Skeletal muscle tissue (tissue), 3 donors: ENCODE measurements at regions not wholly inside any gene's neighbourhood (a gene's known extent, or its start where the extent isn't known, plus 50 kb on each side); places are given as distances from the start of the nearest gene placed in this dataset.

Source experiments
- H3K27ac ChIP-seq: one replicate; pipeline ENCODE4 v1.7.0; 2013; ENCODE audit warnings: mild to moderate bottlenecking, low read depth, low read length, inconsistent platforms
- H3K27me3 ChIP-seq, 3 donors: one replicate each; pipeline ENCODE4 v1.7.0; 2013; ENCODE audit warnings: low read length in 3 of 3; ENCODE audit not compliant: control insufficient read depth in 3 of 3, insufficient read depth in 3 of 3
- H3K36me3 ChIP-seq, 3 donors: one replicate each; pipeline ENCODE4 v1.7.0; 2013; ENCODE audit warnings: low read length in 3 of 3; ENCODE audit not compliant: control insufficient read depth in 3 of 3, insufficient read depth in 3 of 3
- H3K4me1 ChIP-seq, 3 donors: one replicate each; pipeline ENCODE4 v1.7.0; 2013; ENCODE audit warnings: low read length in 3 of 3, mild to moderate bottlenecking in 3 of 3; ENCODE audit not compliant: control insufficient read depth in 3 of 3, insufficient read depth in 3 of 3
- H3K4me3 ChIP-seq, 3 donors: one replicate each; pipeline ENCODE4 v1.7.0; 2013; ENCODE audit warnings: low read length in 3 of 3
- H3K9ac ChIP-seq, 3 donors: one replicate each; pipeline ENCODE4 v1.7.0; 2013; ENCODE audit warnings: low read length in 3 of 3, mild to moderate bottlenecking in 3 of 3, moderate library complexity in 2 of 3, low read depth in 1 of 3
- H3K9me3 ChIP-seq, 3 donors: one replicate each; pipeline ENCODE4 v1.7.0; 2013; ENCODE audit warnings: low read length in 3 of 3; ENCODE audit not compliant: control insufficient read depth in 3 of 3
- donor health status: Osteomylitis.

GRCh38 chr1:10901091-10901890 lies 104.8 kb upstream of the CASZ1 start:
- no peak overlapping the region for H3K9ac ChIP-seq
- no peak overlapping the region for H3K4me3 ChIP-seq
- H3K27me3 ChIP-seq, result peaks cover 0 to 50% (median 31%) of the 10 kb centered on the region in 3 donors
- H3K36me3 ChIP-seq, result no peaks in the 10 kb centered on the region
- no peaks in the 10 kb centered on the region for H3K9me3 ChIP-seq
- no peak overlapping the region for H3K27ac ChIP-seq
- H3K4me1 ChIP-seq, result no peaks in the 10 kb centered on the region

- H3K9me3 ChIP-seq, result no peaks in the 10 kb centered on the region
- no peak overlapping the region for H3K27ac ChIP-seq
- peaks cover 0 to 53% (median 30%) of the 10 kb centered on the region in 3 donors for H3K27me3 ChIP-seq
- H3K4me3 ChIP-seq, result no peak overlapping the region
- no peaks in the 10 kb centered on the region for H3K4me1 ChIP-seq
- no peak overlapping the region for H3K9ac ChIP-seq
- no peaks in the 10 kb centered on the region for H3K36me3 ChIP-seq
Measured at GRCh38 chr1:10901891-10902805, 105.7 kb upstream of the CASZ1 start.

- Histone ChIP-seq H3K4me3 (no peak overlapping the region), H3K36me3 (no peaks in the 10 kb centered on the region), H3K9ac (no peak overlapping the region), H3K27ac (no peak overlapping the region), H3K9me3 (no peaks in the 10 kb centered on the region), H3K4me1 (no peaks in the 10 kb centered on the region), H3K27me3 (peaks cover 0 to 43% (median 25%) of the 10 kb centered on the region in 3 donors)
Measured at GRCh38 chr1:10903421-10903820, 107.0 kb upstream of the CASZ1 start.

- no peaks in the 10 kb centered on the region for H3K36me3 ChIP-seq
- H3K27me3 ChIP-seq, result peaks cover 0 to 39% (median 22%) of the 10 kb centered on the region in 3 donors
Measured at GRCh38 chr1:10903821-10904220, 107.4 kb upstream of the CASZ1 start.

GRCh38 chr1:10904396-10905358 lies 107.8 kb upstream of the TARDBP start:
- Histone ChIP-seq H3K4me1 (no peaks in the 10 kb centered on the region), H3K9me3 (no peaks in the 10 kb centered on the region), H3K27me3 (peaks cover 0 to 38% (median 25%) of the 10 kb centered on the region in 3 donors)

More at GRCh38 chr1:10903821-10904220, 107.4 kb upstream of the CASZ1 start:
- Histone ChIP-seq H3K4me1 (no peaks in the 10 kb centered on the region), H3K27ac (no peak overlapping the region), H3K9ac (no peak overlapping the region), H3K9me3 (no peaks in the 10 kb centered on the region), H3K4me3 (no peak overlapping the region)

GRCh38 chr1:10905841-10906655 lies 106.4 kb upstream of the TARDBP start:
- Histone ChIP-seq H3K9ac (no peak overlapping the region), H3K4me3 (no peak overlapping the region), H3K4me1 (no peaks in the 10 kb centered on the region), H3K27ac (no peak overlapping the region), H3K36me3 (no peaks in the 10 kb centered on the region), H3K9me3 (no peaks in the 10 kb centered on the region), H3K27me3 (peaks cover 0 to 32% (median 22%) of the 10 kb centered on the region in 3 donors)

More at GRCh38 chr1:10904396-10905358, 107.8 kb upstream of the TARDBP start:
- H3K4me3 ChIP-seq, result no peak overlapping the region
- no peaks in the 10 kb centered on the region for H3K36me3 ChIP-seq
- H3K27ac ChIP-seq, result no peak overlapping the region
- H3K9ac ChIP-seq, result no peak overlapping the region

- H3K4me1 ChIP-seq, result no peaks in the 10 kb centered on the region
Measured at GRCh38 chr1:10906866-10907519, 105.5 kb upstream of the TARDBP start.

GRCh38 chr1:10908266-10908665 lies 104.2 kb upstream of the TARDBP start:
- H3K9ac ChIP-seq, result no peak overlapping the region
- no peaks in the 10 kb centered on the region for H3K4me1 ChIP-seq
- no peaks in the 10 kb centered on the region for H3K36me3 ChIP-seq
- no peak overlapping the region for H3K4me3 ChIP-seq
- H3K27me3 ChIP-seq, result peaks cover 0 to 30% (median 23%) of the 10 kb centered on the region in 3 donors
- H3K27ac ChIP-seq, result no peak overlapping the region
- H3K9me3 ChIP-seq, result no peaks in the 10 kb centered on the region

More at GRCh38 chr1:10906866-10907519, 105.5 kb upstream of the TARDBP start:
- no peaks in the 10 kb centered on the region for H3K36me3 ChIP-seq
- H3K27ac ChIP-seq, result no peak overlapping the region
- no peaks in the 10 kb centered on the region for H3K9me3 ChIP-seq
- H3K4me3 ChIP-seq, result no peak overlapping the region
- H3K9ac ChIP-seq, result no peak overlapping the region
- peaks cover 0 to 30% (median 23%) of the 10 kb centered on the region in 3 donors for H3K27me3 ChIP-seq
